Omental fat pad (tissue), 3 donors: ENCODE measurements at regions not wholly inside any gene's neighbourhood (a gene's known extent, or its start where the extent isn't known, plus 50 kb on each side); places are given as distances from the start of the nearest gene placed in this dataset.

Source experiments
- ATAC-seq: fragments of 150-250 bp; one replicate; pipeline ENCODE4 v1.9.1; 2016; ENCODE audit warnings: mild to moderate bottlenecking, moderate library complexity; ENCODE audit not compliant: low FRiP score
- DNase-seq: peaks from one replicate; pipeline ENCODE4 v3.0.0-alpha.2; 2019; ENCODE audit warnings: low spot score
- CTCF ChIP-seq, 3 donors: fragments of 450-650 bp; IDR thresholded peaks; one replicate each; pipeline ENCODE4 v1.5.1; 2016 to 2017; ENCODE audit warnings: antibody characterized with exemption in 3 of 3, mild to moderate bottlenecking in 3 of 3, moderate library complexity in 2 of 3

DNA sequence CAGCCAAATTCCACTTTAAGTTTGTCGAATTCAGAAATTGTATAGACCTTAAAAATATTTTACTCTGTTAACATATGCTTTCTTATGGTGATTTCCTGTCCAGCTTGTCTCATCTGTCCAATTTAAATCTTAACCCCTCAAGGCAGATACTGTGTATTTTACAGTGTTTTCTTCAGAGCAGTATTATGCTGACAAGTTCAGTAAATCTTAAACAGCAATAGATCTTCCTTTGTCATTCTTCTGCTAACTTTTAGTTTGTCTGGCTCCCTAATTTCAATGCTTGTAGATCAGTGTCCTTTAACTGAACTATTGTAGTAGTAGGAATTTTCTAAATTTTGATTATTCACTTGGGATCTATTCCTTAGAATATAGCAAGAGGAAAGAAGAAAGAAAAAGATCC, 52.8 kb upstream of the MEIS1 start:
- ATAC-seq (no peak), DNase-seq (no peak)
- TF ChIP-seq CTCF (IDR thresholded peaks at IDR 0.05) = no peak

GRCh38 chr2:66379473-66379872, 55.5 kb upstream of the MEIS1 start:
- no peak for ATAC-seq
- no peak for DNase-seq
- TF ChIP-seq CTCF (IDR thresholded peaks at IDR 0.05) = no peak

- ATAC-seq = no peak
- no peak for DNase-seq
- no peak for TF ChIP-seq CTCF (IDR thresholded peaks at IDR 0.05)
Measured at GRCh38 chr2:66377832-66378231, 57.1 kb upstream of the MEIS1 start.

GRCh38 chr2:66370824-66371223, 64.1 kb upstream of the MEIS1 start:
- ATAC-seq (no peak), DNase-seq (no peak)
- no peak for TF ChIP-seq CTCF (IDR thresholded peaks at IDR 0.05)

DNA sequence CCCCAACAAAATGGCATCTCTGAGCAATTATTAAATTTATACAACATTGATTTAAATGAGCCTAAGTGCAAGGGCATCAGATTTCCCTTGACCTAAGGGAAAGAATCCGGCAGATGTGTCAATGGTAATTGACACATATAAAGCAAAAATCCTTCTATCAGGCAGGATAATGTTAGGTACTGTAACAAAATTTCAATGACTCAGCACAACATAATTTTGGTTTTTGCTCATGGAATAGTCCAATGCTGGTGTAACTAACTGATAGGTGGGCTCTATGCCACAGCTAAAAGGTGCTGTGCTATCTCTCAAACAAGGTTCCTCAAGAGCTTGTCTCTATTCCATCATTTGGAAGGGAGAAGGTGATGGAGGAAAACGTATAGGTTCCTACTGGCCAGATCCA, 68.3 kb upstream of the MEIS1 start:
- no peak for TF ChIP-seq CTCF (IDR thresholded peaks at IDR 0.05)

DNA sequence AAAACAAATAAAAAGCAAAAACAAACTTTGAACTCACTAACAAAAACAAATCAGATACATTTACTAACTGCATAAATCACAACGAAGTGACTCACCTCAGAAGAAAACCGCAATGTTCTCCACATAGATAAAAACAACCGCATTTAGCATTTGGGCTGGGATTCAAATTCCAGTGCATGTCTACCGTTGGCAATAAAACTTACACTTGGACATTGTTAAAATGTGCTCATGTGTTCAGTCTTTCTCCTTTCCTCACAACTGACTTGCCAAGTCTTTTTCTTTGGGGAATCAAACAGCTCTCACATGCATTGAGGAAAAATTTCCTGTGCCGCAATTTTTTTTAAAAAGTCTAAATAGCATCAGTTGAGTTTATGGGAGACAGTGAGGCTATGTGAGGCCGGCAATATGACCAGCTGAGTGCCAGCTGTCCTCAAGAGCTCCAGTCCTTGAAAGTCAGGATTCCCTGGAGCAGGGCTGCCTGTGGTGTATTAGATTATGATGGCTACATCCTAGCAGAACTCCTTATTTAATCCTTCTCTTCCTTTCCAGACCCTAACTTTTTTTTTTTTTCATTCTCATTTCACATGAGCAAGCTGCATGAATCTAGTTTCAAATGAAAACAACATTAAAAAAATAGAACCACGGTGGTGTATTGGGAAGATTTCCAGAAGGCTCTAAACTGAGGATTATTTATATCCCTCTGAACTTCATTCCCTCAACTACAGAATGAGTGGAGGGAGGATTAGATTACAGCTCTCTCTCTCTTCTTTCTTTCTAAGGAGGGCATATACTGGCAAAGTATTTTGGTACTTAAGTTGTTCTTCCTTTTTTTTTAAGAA, 70.2 kb upstream of the MEIS1 start:
- TF ChIP-seq CTCF (IDR thresholded peaks at IDR 0.05) = no peak
- ATAC-seq (no peak), DNase-seq (no peak)

More for the DNA sequence above, 68.3 kb upstream of the MEIS1 start:
- DNase-seq (no peak), ATAC-seq (no peak)

DNA sequence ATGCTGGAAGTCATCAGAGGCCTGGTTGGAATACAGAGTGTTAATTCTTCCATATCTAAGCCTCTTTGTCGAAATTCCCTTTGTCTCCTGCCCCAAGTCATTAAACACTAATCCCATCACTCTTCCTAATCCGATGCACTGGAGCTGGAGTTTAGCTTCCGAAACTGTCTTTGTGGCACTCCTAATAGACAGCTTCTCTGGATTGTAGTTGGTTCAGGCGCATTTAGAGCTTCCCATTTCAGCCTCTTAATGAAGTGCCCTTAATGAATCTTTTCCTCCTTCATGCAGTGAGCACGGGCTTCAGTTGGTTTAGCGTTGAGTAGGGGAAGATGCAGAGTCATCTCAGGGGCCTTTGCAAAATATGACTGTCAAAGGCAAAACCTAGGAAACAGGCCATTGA, 72.2 kb upstream of the MEIS1 start:
- DNase-seq = no peak
- no peak for TF ChIP-seq CTCF (IDR thresholded peaks at IDR 0.05)
- ATAC-seq = no peak
